Neutrophil (primary cell): ENCODE measurements at regions not wholly inside any gene's neighbourhood (a gene's known extent, or its start where the extent isn't known, plus 50 kb on each side); places are given as distances from the start of the nearest gene placed in this dataset.

ENCODE experiments used
- H3K27ac ChIP-seq: fragments of 200-600 bp; sonication (generic); 2 replicates; pipeline ENCODE4 v1.5.1; 2016; ENCODE audit warnings: mild to moderate bottlenecking, moderate library complexity
- H3K27me3 ChIP-seq: fragments of 200-600 bp; sonication (generic); 2 replicates; pipeline ENCODE4 v1.6.0; 2016; ENCODE audit warnings: mild to moderate bottlenecking
- H3K36me3 ChIP-seq: fragments of 200-600 bp; sonication (generic); 2 replicates; pipeline ENCODE4 v1.5.1; 2017
- H3K4me1 ChIP-seq, 2 experiments: fragments of 200-600 bp in 1 of 2; sonication (generic) in 1 of 2; 1 replicate in 1 of 2; 2 replicates in 1 of 2; pipeline versions ENCODE4 v1.5.1 to v1.6.1; 2013 to 2016; ENCODE audit warnings: low read depth in 1 of 2, low read length in 1 of 2, mild to moderate bottlenecking in 1 of 2, moderate library complexity in 1 of 2; ENCODE audit not compliant: control insufficient read depth in 1 of 2, insufficient read depth in 1 of 2
- H3K4me3 ChIP-seq, 2 experiments: fragments of 200-600 bp in 1 of 2; sonication (generic) in 1 of 2; 1 replicate in 1 of 2; 2 replicates in 1 of 2; pipeline ENCODE4 v1.5.1; 2013 to 2016; ENCODE audit warnings: low read depth in 1 of 2, low read length in 1 of 2, mild to moderate bottlenecking in 1 of 2, moderate library complexity in 1 of 2
- H3K9me3 ChIP-seq: fragments of 200-600 bp; sonication (generic); 2 replicates; pipeline ENCODE4 v1.5.1; 2016
- TF ChIP-seq, protein P1 (sequence below): fragments of 200-600 bp; sonication (generic); IDR thresholded peaks from 2 replicates; pipeline ENCODE4 v1.5.1; 2016; ENCODE audit warnings: antibody characterized with exemption

DNA sequence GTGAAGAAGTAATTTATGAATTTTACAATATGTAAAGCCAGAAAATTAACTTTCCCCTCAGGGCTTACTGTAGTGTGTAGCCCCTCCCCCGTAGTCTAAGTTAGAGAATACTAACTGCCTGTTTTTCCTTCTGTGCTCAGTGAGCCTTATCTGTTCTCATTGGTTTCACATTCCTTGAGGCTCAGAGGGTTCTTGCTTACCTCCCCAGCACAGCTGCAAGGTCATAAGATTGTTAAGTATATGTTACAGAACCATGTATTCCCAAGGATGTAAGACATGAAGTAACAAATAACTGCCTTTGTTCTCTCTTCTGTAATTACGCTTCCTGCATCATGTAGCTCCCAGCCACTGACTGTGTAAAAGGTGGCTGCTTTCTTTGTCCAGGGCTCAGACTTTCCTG, 1351.1 kb downstream of the TMEM121 start:
- Histone ChIP-seq H3K36me3 (no peaks in the 10 kb centered on the region), H3K4me3 (no peak overlapping the region), H3K9me3 (no peaks in the 10 kb centered on the region), H3K27ac (no peak overlapping the region), H3K4me1 (peaks cover 19 to 34% of the 10 kb centered on the region in 2 experiments), H3K27me3 (no peaks in the 10 kb centered on the region)
- TF ChIP-seq, protein P1, sequence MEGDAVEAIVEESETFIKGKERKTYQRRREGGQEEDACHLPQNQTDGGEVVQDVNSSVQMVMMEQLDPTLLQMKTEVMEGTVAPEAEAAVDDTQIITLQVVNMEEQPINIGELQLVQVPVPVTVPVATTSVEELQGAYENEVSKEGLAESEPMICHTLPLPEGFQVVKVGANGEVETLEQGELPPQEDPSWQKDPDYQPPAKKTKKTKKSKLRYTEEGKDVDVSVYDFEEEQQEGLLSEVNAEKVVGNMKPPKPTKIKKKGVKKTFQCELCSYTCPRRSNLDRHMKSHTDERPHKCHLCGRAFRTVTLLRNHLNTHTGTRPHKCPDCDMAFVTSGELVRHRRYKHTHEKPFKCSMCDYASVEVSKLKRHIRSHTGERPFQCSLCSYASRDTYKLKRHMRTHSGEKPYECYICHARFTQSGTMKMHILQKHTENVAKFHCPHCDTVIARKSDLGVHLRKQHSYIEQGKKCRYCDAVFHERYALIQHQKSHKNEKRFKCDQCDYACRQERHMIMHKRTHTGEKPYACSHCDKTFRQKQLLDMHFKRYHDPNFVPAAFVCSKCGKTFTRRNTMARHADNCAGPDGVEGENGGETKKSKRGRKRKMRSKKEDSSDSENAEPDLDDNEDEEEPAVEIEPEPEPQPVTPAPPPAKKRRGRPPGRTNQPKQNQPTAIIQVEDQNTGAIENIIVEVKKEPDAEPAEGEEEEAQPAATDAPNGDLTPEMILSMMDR, result no peak

GRCh38 chr14:106879241-106879640, 1352.9 kb downstream of the TMEM121 start:
- H3K27ac ChIP-seq, result no peak overlapping the region
- no peaks in the 10 kb centered on the region for H3K27me3 ChIP-seq
- no peaks in the 10 kb centered on the region for H3K9me3 ChIP-seq
- H3K36me3 ChIP-seq, result no peaks in the 10 kb centered on the region
- H3K4me3 ChIP-seq, result no peak overlapping the region
- H3K4me1 ChIP-seq, result peaks cover 11 to 24% of the 10 kb centered on the region in 2 experiments
- TF ChIP-seq, protein P1, result peak; percentile 53

GRCh38 chr14:106883218-106883692, 1356.9 kb downstream of the TMEM121 start:
- TF ChIP-seq, protein P1, result peak; percentile 66
- Histone ChIP-seq H3K9me3 (no peaks in the 10 kb centered on the region), H3K4me1 (no peaks in the 10 kb centered on the region), H3K27me3 (no peaks in the 10 kb centered on the region), H3K36me3 (no peaks in the 10 kb centered on the region), H3K27ac (no peak overlapping the region), H3K4me3 (no peak overlapping the region)
